ENCODE measurements at regions not wholly inside any gene's neighbourhood (a gene's known extent, or its start where the extent isn't known, plus 50 kb on each side); places are given as distances from the start of the nearest gene placed in this dataset.

DNA sequence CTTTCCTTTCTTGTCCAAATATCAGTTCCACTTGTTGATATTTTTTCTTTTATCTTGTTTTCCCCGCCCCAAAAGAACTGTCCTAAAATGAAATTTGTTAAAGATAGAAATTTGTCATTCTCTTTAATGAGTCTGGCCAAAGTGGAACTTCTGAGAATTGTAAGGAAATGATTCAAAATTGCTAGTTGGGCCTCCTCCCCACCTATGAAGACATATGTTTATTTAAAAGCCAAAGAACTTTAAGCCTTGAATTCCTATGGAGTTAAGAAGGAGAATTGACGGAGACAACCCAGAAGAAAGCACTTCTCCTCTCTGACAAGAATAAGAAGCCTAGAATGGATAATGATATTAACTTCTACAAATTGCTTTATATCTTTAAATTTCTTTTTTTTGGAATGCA lies 59.1 kb upstream of the ALDH1A1 start:
- no peak for DNase-seq (ENCODE audit: low read depth)

DNA sequence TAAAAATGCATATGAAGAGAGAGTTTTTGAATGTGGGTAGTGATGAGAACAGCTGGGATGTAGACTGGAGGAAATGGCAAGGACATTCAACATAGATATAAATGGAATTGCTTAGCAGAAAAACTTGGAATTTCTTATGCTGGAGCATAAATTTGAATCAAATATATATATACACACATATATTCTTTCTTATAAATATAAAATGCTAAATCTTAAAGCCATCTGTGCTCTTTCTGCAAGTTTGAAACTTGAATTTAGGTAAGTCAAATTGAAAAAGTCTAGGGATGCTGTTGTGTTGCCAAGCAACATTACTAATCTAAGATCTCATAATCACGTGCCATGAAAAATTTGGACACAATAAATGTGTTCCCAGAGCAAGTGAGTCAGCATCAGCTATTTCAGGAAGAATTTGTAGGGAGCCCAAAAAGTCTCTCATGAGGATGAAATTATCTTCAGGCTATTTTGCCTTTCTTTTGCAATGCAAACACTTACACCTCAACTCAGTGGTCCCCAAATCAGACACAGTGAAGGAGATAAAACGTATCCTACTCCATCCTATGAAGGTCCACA lies 58.4 kb upstream of the ALDH1A1 start:
- DNase-seq (ENCODE audit: low read depth), result peak; percentile 7

DNA sequence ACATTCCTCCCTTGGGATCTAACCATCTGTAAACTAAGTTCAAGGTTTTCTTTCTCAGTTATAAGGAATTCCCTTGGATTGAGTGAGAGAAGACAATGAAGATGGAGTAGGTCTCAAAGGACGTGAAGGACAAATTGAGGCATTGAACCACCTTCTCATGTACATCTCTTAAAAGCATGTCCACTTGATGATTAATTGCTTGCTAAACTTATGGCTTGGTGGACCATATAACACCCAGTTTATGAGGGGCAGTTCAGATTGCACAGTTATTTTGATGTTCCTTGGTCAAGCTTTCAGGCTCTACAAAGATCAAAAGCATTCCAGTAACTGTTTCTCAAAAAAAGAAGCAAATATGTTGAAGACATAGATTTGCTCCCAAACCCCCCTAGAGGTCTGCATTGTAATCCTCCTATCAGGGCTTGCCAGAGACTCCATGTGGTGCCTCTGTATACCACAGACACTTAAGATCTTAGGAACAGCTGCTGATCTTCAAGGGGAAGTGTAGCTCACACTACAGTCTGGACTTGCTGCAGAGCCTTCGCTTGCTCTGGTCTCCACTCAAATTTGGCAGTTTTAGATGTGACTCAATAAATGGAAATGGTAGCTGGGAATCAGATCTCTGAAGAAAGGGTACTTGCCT lies 56.9 kb upstream of the ALDH1A1 start:
- DNase-seq (ENCODE audit: low read depth), result no peak

DNA sequence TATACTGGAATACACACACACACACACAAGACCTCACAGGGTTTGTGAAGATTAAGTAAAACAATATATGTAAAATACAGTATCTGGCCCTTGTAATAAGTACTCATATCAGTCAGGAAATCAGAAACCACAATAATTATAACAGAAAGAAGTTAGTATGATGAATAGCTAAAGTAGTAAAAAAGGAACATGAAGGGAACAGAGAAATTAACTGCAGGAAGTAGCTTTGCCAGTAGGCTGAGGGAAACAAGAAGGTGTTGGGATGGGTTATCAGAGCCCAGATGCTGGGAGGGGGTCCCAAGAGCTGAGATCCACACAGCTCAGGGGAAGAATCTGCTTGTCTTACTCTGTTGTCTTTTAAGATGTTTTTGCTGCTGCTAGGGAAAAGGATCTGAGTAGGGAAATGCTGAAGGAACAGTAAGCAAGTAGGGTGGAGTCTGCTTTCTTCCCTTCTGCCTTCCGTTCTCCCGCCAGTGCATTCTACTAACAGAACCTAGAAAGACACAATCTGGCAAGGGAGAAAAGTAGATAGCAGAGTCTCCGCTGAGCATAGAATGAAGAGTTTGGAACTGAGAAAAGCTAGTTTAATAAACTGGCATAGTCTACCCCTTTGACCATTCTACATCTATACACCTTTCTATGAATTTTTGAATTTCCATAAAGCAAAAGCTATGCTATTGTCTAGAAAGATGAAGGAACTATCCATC lies 55.3 kb upstream of the ALDH1A1 start:
- DNase-seq (ENCODE audit: low read depth), result no peak

DNA sequence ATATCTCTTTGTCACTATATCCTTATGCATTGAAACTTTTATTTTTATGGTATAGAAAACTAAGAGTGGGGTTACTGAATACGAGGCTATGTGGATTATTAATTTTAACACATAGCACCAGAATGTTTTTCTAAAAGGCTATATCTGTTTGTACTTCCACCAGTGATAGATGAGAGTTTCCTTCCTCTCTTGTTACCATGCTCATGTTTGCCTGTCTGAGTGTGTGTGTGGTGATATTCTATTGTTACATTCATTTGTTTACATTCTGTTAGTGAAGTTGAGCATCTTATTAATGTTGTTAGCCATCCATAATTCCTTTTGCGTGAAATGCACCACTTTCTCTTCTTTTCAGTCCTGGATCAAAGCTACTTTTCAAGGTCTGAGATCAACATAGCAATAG lies 54.1 kb upstream of the ALDH1A1 start:
- DNase-seq (ENCODE audit: low read depth), result no peak
